ENCODE measurements at regions not wholly inside any gene's neighbourhood (a gene's known extent, or its start where the extent isn't known, plus 50 kb on each side); places are given as distances from the start of the nearest gene placed in this dataset.

DNA sequence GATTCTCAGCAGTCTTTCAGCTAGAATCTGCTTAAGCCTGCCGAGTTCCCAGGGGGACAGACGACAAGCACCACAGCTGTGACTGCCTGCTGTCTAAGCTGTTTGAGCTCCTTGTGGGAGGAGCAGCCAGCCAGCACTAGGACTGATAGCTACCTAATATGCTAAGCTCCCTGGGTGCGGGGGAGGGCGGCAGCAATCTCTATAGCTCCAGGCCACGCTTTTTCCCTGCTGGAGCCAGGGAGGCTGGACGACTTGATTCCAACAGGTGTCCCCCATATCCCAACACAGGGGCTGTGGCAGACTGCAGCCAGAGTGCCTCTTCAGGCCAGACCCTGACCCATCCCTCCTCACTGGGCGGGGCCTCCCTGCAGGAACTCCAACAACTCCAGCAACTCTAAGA is 134.1 kb upstream of the ARPP21 start:
- no peaks in the 10 kb centered on the region for H3K36me3 Mint-ChIP-seq (ENCODE audit: low read depth)
- no peak for DNase-seq
- peaks cover 13% of the 10 kb centered on the region for H3K9me3 Mint-ChIP-seq
- H3K27me3 Mint-ChIP-seq: no peaks in the 10 kb centered on the region
- H3K4me3 Mint-ChIP-seq: no peak overlapping the region
- no peak for ATAC-seq
- no peak overlapping the region for H3K27ac Mint-ChIP-seq
- H3K4me1 Mint-ChIP-seq: no peaks in the 10 kb centered on the region

DNA sequence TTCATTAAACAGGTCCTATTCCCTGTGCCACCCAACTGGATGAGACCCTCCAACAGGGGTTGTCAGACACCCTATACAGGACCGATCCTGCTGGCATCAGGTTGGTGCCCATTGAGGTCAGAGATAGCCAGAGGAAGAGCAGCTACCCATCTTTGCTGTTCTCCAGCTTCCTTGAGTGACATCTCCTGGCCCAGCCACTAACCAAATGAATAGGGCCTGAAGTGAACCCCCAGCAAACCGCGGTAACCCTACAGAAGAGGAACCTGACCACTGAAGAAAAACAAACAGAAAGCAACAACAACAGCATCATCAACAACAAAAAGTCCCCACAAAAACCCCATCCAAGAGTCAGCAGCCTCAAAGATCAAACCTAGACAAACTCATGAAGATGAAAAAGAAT is 133.6 kb upstream of the ARPP21 start:
- H3K4me1 Mint-ChIP-seq: no peaks in the 10 kb centered on the region
- no peak for DNase-seq
- no peaks in the 10 kb centered on the region for H3K36me3 Mint-ChIP-seq (ENCODE audit: low read depth)
- H3K4me3 Mint-ChIP-seq: no peak overlapping the region
- peaks cover 13% of the 10 kb centered on the region for H3K9me3 Mint-ChIP-seq
- ATAC-seq: no peak
- H3K27ac Mint-ChIP-seq: no peak overlapping the region
- no peaks in the 10 kb centered on the region for H3K27me3 Mint-ChIP-seq

DNA sequence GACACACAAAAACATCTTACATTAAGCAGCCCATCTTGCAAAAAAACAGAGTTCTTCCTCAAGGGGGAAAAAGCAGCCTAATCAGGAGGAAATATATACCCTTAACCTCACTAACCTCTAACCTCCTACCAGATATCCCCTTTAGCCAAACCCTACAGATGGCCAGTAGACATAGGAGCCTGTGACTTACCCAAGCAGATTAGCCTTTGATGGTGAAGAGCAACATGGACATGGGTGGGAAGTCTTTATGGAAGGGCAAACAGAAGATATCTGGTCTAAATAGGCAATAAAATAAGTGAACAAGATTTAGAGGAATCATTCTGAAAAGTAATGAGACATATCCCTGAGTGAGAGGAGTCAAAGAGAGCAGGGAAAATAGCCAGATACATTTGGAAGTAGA is 119.4 kb upstream of the ARPP21 start:
- DNase-seq (no peak), ATAC-seq (no peak)
- Mint-ChIP-seq H3K27ac (no peak overlapping the region), H3K4me1 (peaks cover 2% of the 10 kb centered on the region), H3K36me3 (ENCODE audit: low read depth) (no peaks in the 10 kb centered on the region), H3K27me3 (no peaks in the 10 kb centered on the region), H3K4me3 (no peak overlapping the region), H3K9me3 (peaks cover 4% of the 10 kb centered on the region)

DNA sequence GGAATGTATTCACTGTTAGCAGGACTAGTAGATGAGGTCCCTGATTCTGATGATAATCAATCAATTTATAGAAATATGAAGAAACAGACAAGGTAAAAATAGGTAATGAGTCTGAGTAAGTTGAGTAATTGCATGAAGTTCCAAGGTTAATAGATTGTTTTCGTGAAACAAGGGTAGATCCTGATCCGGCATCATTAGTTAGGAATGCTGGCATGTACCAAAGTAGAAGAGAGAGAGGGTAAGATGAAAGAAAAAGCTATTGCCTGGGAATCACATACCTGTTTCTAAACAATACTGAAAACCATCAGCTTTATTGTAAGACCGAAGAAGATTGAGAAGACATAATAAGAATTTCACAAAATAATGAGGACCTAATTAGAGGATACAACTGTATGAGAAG is 118.1 kb upstream of the ARPP21 start:
- no peak overlapping the region for H3K27ac Mint-ChIP-seq
- ATAC-seq (no peak), DNase-seq (no peak)
- H3K36me3 Mint-ChIP-seq (ENCODE audit: low read depth): no peaks in the 10 kb centered on the region
- H3K4me3 Mint-ChIP-seq: no peak overlapping the region
- H3K27me3 Mint-ChIP-seq: no peaks in the 10 kb centered on the region
- H3K4me1 Mint-ChIP-seq: peaks cover 2% of the 10 kb centered on the region
- H3K9me3 Mint-ChIP-seq: peaks cover 4% of the 10 kb centered on the region

DNA sequence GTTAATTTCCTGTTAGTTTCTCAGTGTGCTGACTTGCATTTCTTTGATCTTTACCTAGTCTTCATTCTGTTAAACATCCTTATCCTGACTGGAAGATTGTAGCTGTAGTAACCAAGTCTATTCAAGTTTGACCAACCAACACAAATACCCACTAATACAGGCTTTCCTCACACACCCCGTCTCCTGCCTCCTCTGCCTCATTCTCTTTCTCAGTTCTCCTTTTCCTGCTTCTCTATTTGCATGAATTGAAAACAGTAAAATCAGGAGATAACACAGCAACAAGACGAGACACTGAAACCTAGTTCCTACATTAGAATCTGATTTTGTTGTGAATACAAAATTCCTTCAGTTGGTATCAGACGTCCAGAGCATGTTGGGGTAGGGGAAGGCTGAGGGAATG is 116.9 kb upstream of the ARPP21 start:
- no peak for DNase-seq
- H3K27me3 Mint-ChIP-seq: no peaks in the 10 kb centered on the region
- ATAC-seq: no peak
- no peak overlapping the region for H3K4me3 Mint-ChIP-seq
- H3K4me1 Mint-ChIP-seq: peaks cover 2% of the 10 kb centered on the region
- peaks cover 4% of the 10 kb centered on the region for H3K9me3 Mint-ChIP-seq
- no peak overlapping the region for H3K27ac Mint-ChIP-seq
- H3K36me3 Mint-ChIP-seq (ENCODE audit: low read depth): no peaks in the 10 kb centered on the region

DNA sequence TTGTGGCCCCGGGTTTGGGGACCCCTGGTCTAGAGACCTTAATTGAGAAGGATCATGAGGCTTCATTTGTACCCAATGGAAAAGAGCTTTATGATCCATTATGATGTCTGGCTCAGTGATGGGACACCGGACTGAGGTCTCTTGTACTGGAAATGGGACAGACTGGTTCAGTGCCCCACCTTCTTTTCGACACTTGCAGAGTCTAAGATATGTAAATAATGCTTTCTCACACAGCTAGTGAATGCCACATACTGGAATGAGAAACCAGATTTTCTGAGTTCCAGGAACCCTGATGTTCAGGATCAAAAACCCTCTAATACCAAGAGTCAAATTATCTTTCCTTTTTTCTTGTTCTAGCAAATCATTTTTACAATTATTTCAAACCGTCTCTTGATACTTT is 116.3 kb upstream of the ARPP21 start:
- Mint-ChIP-seq H3K9me3 (peaks cover 4% of the 10 kb centered on the region), H3K4me1 (peaks cover 2% of the 10 kb centered on the region), H3K36me3 (ENCODE audit: low read depth) (no peaks in the 10 kb centered on the region), H3K27ac (no peak overlapping the region), H3K27me3 (no peaks in the 10 kb centered on the region), H3K4me3 (no peak overlapping the region)
- DNase-seq: no peak
- ATAC-seq: no peak

DNA sequence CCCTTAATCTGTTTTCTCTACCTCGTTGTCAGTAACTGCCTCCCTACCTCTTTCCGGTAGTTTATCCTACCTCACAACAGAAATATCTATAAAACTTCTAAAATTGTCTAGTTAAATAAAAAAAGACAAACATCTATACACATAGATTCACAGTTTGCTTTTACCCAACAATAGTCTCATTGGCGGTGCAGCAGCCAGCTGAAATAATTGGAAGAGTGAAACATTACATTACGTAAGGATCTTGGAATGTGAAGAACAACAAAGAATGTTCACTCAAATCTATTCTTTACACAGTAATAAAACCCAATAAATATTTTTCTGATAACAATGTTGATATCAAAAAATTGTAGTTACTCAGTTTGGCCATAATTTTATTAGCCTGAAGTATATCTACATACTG is 115.5 kb upstream of the ARPP21 start:
- H3K4me3 Mint-ChIP-seq: no peak overlapping the region
- DNase-seq (no peak), ATAC-seq (no peak)
- H3K36me3 Mint-ChIP-seq (ENCODE audit: low read depth): no peaks in the 10 kb centered on the region
- H3K4me1 Mint-ChIP-seq: peaks cover 2% of the 10 kb centered on the region
- H3K9me3 Mint-ChIP-seq: peaks cover 4% of the 10 kb centered on the region
- H3K27ac Mint-ChIP-seq: no peak overlapping the region
- H3K27me3 Mint-ChIP-seq: no peaks in the 10 kb centered on the region

DNA sequence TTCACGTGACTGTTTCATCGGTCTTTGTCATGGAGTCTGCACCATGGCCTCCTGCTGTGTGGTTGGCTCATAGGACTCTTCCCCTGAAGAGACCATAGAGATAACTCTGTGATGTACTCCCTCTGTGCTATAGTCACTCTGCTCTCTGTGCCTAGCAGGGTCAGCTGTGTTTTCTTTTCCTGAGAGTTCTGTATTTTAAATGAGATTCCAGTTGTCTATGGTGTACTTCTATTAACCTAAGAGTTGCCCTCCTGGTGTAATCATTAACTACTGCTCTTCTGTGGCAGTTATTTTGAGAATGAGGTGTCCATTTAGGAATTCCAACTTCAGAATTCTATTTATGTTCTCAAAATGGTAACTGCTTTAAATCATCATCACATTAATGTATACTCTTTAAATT is 114.5 kb upstream of the ARPP21 start:
- Mint-ChIP-seq H3K27me3 (no peaks in the 10 kb centered on the region), H3K27ac (no peak overlapping the region), H3K9me3 (peaks cover 4% of the 10 kb centered on the region), H3K36me3 (ENCODE audit: low read depth) (no peaks in the 10 kb centered on the region), H3K4me1 (peaks cover 2% of the 10 kb centered on the region), H3K4me3 (no peak overlapping the region)
- ATAC-seq: no peak
- DNase-seq: no peak

DNA sequence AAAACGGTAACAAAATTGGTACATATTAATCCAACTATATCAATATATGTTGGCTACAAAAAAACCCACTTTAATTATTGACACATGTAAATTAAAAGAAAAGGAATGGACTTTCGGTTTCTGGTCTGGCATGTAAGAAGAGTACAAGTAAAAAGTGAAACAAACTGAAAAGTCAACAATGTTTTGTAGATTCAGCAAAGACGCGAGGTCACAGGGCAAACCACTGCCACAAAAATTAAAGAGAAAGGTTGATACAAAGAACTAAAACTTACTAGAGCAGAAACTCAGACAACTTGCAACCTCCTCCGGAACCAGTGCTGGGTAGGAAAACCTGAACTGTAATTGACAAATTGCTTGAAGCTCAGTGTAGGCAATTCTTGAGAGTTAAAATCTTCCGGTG is 110.6 kb upstream of the ARPP21 start:
- Mint-ChIP-seq H3K27ac (no peak overlapping the region), H3K27me3 (no peaks in the 10 kb centered on the region), H3K36me3 (ENCODE audit: low read depth) (no peaks in the 10 kb centered on the region), H3K4me1 (no peaks in the 10 kb centered on the region), H3K9me3 (no peaks in the 10 kb centered on the region), H3K4me3 (no peak overlapping the region)
- no peak for ATAC-seq
- no peak for DNase-seq

DNA sequence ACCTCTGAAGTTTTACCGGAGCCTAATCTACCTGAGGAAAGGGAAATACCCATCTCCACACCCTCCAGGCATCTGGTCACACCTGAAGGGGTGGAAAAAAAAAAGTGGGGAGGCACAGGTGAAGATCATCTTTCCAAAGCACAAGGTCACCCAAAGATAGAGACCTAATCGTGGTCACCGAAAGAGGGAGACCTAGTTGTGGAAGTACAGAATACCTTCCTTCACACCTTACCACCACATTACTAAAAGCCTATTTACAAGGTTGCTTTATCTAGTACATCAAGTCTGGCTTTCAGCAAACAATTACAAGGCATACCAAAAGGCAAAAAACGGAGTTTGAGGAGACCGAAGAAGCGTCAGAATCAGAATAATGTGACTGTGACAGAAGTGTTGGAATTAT is 110.0 kb upstream of the ARPP21 start:
- H3K36me3 Mint-ChIP-seq (ENCODE audit: low read depth): no peaks in the 10 kb centered on the region
- DNase-seq (no peak), ATAC-seq (no peak)
- H3K4me1 Mint-ChIP-seq: no peaks in the 10 kb centered on the region
- no peaks in the 10 kb centered on the region for H3K9me3 Mint-ChIP-seq
- no peak overlapping the region for H3K27ac Mint-ChIP-seq
- no peaks in the 10 kb centered on the region for H3K27me3 Mint-ChIP-seq
- H3K4me3 Mint-ChIP-seq: no peak overlapping the region

DNA sequence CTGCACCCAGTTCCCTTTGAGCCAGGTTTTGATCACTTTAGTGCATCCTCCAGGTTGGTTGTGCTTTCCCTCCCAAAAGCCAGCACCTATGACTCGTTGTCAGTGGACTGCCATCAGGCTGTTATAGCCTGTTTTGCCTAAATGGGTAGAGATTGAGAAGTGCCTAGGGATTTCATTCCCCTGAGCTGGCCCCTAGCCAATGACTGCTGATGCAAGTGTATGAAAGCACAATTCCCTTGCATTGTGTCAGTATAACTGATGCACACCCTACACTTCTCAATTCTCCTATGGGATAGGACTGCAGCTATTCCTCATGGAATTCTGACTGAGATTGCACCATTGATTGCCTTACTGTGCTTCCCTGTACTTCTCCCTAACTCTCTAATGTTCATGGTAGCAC is 102.1 kb upstream of the ARPP21 start:
- Mint-ChIP-seq H3K9me3 (peaks cover 4% of the 10 kb centered on the region), H3K27ac (no peak overlapping the region), H3K27me3 (no peaks in the 10 kb centered on the region), H3K4me1 (no peaks in the 10 kb centered on the region), H3K4me3 (no peak overlapping the region), H3K36me3 (ENCODE audit: low read depth) (no peaks in the 10 kb centered on the region)
- no peak for ATAC-seq
- DNase-seq: no peak

DNA sequence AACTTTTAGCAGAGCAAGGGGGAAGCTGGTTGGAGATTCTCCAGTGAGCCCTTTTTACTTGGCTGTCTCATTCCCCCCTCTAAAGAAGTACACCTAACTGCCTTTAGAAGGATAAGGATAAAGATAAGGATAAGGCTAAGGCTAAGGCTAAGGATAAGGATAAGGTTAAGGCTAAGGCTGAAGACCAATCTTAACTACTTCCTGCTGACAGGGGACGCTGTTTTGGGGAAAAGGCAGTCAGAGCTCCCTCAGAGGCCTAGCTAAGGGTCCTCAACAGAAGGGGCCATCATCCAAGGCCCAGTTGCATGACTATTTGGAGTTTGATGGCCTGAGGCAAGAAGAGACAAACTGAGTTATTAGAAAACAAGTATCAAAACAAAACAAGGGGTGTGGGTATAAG is 94.3 kb upstream of the ARPP21 start:
- Mint-ChIP-seq H3K9me3 (no peaks in the 10 kb centered on the region), H3K27ac (no peak overlapping the region), H3K27me3 (no peaks in the 10 kb centered on the region), H3K4me1 (no peaks in the 10 kb centered on the region), H3K36me3 (ENCODE audit: low read depth) (no peaks in the 10 kb centered on the region), H3K4me3 (no peak overlapping the region)
- DNase-seq (no peak), ATAC-seq (no peak)

DNA sequence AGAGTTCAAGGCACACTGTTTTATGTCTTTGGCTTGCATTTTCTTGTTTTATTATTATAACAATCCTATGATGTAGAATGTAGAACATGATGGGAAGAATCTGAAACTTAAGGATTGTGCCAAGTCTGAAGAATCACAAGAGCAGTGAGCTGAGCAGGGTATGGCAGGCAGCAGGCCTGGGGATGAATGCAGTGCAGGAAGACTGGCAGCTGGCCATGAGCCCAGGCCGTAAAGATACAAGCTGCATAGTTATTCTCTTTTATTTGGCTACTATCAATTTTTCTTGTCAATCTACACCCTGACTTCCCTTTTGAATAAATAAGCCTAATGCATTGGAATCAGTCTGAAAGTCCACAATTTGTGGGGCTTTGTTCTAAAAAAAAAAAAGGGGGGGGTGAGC is 89.6 kb upstream of the ARPP21 start:
- Mint-ChIP-seq H3K4me3 (no peak overlapping the region), H3K4me1 (no peaks in the 10 kb centered on the region), H3K36me3 (ENCODE audit: low read depth) (no peaks in the 10 kb centered on the region), H3K27ac (no peak overlapping the region), H3K27me3 (no peaks in the 10 kb centered on the region), H3K9me3 (peaks cover 4% of the 10 kb centered on the region)
- ATAC-seq (no peak), DNase-seq (no peak)

DNA sequence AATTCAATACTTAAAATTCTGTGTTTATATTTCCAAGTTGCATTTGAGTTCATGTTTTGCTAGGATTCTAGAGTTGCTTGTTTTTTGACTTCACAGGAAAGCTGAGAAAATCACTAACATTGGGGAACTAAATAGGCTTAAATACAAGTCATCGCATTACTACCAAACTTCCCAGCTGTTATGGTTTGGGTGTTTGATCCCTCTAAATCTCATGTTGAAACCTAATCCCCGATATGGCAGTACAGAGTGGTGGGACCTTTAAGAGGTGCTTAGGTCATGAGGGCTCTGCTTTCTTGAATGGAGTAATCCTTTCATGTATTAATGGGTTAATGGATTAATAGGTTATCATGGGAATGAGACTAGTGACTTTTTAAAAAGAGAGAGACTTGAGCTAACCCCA is 77.2 kb upstream of the ARPP21 start:
- H3K4me3 Mint-ChIP-seq: no peak overlapping the region
- H3K4me1 Mint-ChIP-seq: no peaks in the 10 kb centered on the region
- H3K36me3 Mint-ChIP-seq (ENCODE audit: low read depth): no peaks in the 10 kb centered on the region
- peaks cover 11% of the 10 kb centered on the region for H3K9me3 Mint-ChIP-seq
- H3K27me3 Mint-ChIP-seq: no peaks in the 10 kb centered on the region
- no peak for DNase-seq
- no peak for ATAC-seq
- no peak overlapping the region for H3K27ac Mint-ChIP-seq

DNA sequence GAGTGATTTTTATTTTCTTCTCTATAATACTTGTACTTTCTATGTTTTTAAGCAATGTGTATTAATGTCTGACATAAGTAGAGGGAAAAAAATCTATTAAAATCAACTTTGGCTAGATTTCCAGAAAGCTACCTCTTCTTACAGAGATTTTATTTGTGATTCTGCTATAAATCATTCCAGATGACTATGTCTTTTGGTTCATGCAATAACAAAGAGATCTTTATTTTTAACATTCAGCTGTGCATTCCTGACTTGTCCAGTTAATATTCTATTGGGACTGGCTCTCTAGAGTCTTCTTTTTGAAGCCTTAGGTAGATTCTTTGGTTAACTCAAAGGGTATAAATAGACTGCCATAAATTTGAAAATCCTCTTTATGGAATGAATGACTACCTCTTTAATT is 74.3 kb upstream of the ARPP21 start:
- Mint-ChIP-seq H3K9me3 (peaks cover 4% of the 10 kb centered on the region), H3K27me3 (no peaks in the 10 kb centered on the region), H3K36me3 (ENCODE audit: low read depth) (no peaks in the 10 kb centered on the region), H3K4me3 (no peak overlapping the region), H3K4me1 (no peaks in the 10 kb centered on the region), H3K27ac (no peak overlapping the region)
- DNase-seq (no peak), ATAC-seq (no peak)

Data from activated naive CD8-positive, alpha-beta T cell treated with anti-CD3 and anti-CD28 coated beads, Interleukin-2, amount 50 U/mL, for 24 hours (primary cell).